Parathyroid adenoma (tissue), 2 donors: ENCODE measurements at regions not wholly inside any gene's neighbourhood (a gene's known extent, or its start where the extent isn't known, plus 50 kb on each side); places are given as distances from the start of the nearest gene placed in this dataset.

ENCODE experiments used
- H2AFZ ChIP-seq: fragments of 300-600 bp; sonication (generic); one replicate; pipeline ENCODE4 v1.7.0; 2017; ENCODE audit warnings: antibody characterized with exemption, mild to moderate bottlenecking
- H3K27ac ChIP-seq: fragments of 300-600 bp; sonication (generic); one replicate; pipeline ENCODE4 v1.7.0; 2017
- H3K27me3 ChIP-seq: fragments of 300-600 bp; sonication (generic); one replicate; pipeline ENCODE4 v1.7.0; 2017; ENCODE audit warnings: low read length; ENCODE audit not compliant: control insufficient read depth, insufficient read depth
- H3K36me3 ChIP-seq: fragments of 300-600 bp; sonication (generic); one replicate; pipeline ENCODE4 v1.7.0; 2017; ENCODE audit warnings: low read length; ENCODE audit not compliant: control insufficient read depth, insufficient read depth
- H3K4me1 ChIP-seq: fragments of 300-600 bp; sonication (generic); one replicate; pipeline ENCODE4 v1.7.0; 2017; ENCODE audit warnings: control low read depth
- H3K4me2 ChIP-seq: fragments of 300-600 bp; sonication (generic); one replicate; pipeline ENCODE4 v1.7.0; 2017; ENCODE audit warnings: low read length
- H3K4me3 ChIP-seq: fragments of 300-600 bp; sonication (generic); one replicate; pipeline ENCODE4 v1.7.0; 2017; ENCODE audit warnings: low read depth, low read length
- H3K79me2 ChIP-seq: fragments of 300-600 bp; sonication (generic); one replicate; pipeline ENCODE4 v1.7.0; 2017; ENCODE audit warnings: control low read depth
- H3K9ac ChIP-seq: fragments of 300-600 bp; sonication (generic); one replicate; pipeline ENCODE4 v1.7.0; 2017; ENCODE audit warnings: mild to moderate bottlenecking
- H3K9me3 ChIP-seq: fragments of 300-600 bp; sonication (generic); one replicate; pipeline ENCODE4 v1.7.0; 2017; ENCODE audit warnings: low read length; ENCODE audit not compliant: control insufficient read depth
- TF ChIP-seq, protein P1 (sequence below): fragments of 300-600 bp; sonication (generic); IDR thresholded peaks from one replicate; pipeline ENCODE4 v1.7.0; 2017; ENCODE audit warnings: antibody characterized with exemption, mild to moderate bottlenecking
- donor health status: primary hyperparathyroidism.

DNA sequence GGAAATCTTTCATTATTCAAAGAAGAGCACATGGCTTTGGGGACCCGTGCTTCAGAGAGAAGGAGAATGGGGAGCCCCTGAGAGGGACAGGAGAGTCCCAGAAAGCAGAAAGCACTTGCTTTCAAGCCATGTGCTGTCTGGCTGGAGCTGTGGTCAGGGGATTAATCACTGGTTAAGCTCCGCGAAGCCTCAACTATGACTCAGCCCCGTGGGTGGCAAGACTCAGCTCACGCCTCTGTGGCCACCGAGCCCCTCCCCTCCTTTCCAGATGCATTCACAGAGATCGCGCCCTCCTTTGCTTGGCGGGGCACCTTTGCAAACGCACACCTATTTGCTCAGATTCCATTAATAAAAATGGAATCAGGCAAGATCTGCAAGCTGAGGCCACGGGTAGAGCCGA, 202.9 kb upstream of the TCERG1L start:
- no peaks in the 10 kb centered on the region for H3K27me3 ChIP-seq
- no peak overlapping the region for H2AFZ ChIP-seq
- no peak overlapping the region for H3K27ac ChIP-seq
- TF ChIP-seq, protein P1, sequence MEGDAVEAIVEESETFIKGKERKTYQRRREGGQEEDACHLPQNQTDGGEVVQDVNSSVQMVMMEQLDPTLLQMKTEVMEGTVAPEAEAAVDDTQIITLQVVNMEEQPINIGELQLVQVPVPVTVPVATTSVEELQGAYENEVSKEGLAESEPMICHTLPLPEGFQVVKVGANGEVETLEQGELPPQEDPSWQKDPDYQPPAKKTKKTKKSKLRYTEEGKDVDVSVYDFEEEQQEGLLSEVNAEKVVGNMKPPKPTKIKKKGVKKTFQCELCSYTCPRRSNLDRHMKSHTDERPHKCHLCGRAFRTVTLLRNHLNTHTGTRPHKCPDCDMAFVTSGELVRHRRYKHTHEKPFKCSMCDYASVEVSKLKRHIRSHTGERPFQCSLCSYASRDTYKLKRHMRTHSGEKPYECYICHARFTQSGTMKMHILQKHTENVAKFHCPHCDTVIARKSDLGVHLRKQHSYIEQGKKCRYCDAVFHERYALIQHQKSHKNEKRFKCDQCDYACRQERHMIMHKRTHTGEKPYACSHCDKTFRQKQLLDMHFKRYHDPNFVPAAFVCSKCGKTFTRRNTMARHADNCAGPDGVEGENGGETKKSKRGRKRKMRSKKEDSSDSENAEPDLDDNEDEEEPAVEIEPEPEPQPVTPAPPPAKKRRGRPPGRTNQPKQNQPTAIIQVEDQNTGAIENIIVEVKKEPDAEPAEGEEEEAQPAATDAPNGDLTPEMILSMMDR: no peak
- H3K79me2 ChIP-seq: no peaks in the 10 kb centered on the region
- H3K4me1 ChIP-seq: no peaks in the 10 kb centered on the region
- no peaks in the 10 kb centered on the region for H3K9me3 ChIP-seq
- H3K4me2 ChIP-seq: no peak overlapping the region
- H3K4me3 ChIP-seq: no peak overlapping the region
- no peak overlapping the region for H3K9ac ChIP-seq
- no peaks in the 10 kb centered on the region for H3K36me3 ChIP-seq

DNA sequence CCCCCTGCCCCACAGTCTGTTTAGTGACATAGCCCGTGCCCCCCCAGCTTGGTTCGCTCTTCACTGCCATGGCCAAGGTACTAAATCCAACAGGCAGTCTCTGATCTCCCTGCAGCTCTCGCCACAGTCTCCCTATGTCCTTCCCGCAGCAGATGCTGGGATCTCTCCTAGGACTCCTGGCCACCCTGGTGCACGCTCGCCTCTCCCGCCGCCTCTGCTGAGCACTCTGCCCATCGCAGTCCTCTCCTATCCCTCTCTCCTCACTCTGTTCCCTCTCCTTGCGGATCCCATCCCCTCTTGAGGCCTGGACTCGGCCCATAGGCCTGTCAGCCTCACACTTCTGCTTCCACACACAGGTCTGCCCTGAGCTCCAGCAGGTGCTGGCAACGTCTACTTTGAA, 204.8 kb upstream of the TCERG1L start:
- no peaks in the 10 kb centered on the region for H3K36me3 ChIP-seq

DNA sequence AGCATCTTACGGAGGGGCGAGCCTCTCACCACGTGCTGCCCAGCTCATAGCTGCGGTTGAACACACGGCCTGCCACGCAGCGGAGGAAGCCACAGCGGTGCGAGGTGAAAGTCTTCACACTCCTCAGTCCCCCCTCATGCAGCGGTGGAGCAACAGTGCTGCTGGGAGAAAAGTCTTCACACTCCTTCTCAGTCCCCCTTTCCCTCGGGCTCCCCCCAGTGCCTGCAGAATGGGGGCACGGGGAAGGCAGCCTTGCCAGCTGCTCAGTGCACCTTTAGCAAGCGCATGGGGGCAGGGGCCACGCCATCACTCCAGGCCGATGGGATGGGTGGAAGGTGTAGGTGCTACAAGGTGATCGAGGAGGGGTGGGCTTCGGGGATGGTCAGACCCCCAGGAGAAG, 206.3 kb upstream of the TCERG1L start:
- TF ChIP-seq, protein P1: no peak
- no peaks in the 10 kb centered on the region for H3K9me3 ChIP-seq
- no peak overlapping the region for H3K9ac ChIP-seq
- H3K4me3 ChIP-seq: no peak overlapping the region
- no peak overlapping the region for H2AFZ ChIP-seq
- no peak overlapping the region for H3K27ac ChIP-seq
- no peaks in the 10 kb centered on the region for H3K79me2 ChIP-seq
- no peaks in the 10 kb centered on the region for H3K4me1 ChIP-seq
- H3K27me3 ChIP-seq: no peaks in the 10 kb centered on the region
- H3K36me3 ChIP-seq: no peaks in the 10 kb centered on the region
- no peak overlapping the region for H3K4me2 ChIP-seq

More for the DNA sequence above, 204.8 kb upstream of the TCERG1L start:
- Histone ChIP-seq H3K27ac (no peak overlapping the region), H3K27me3 (no peaks in the 10 kb centered on the region), H3K9ac (no peak overlapping the region), H3K4me2 (no peak overlapping the region), H3K4me1 (no peaks in the 10 kb centered on the region), H3K4me3 (no peak overlapping the region), H3K79me2 (no peaks in the 10 kb centered on the region), H2AFZ (no peak overlapping the region), H3K9me3 (no peaks in the 10 kb centered on the region)
- TF ChIP-seq, protein P1: no peak

DNA sequence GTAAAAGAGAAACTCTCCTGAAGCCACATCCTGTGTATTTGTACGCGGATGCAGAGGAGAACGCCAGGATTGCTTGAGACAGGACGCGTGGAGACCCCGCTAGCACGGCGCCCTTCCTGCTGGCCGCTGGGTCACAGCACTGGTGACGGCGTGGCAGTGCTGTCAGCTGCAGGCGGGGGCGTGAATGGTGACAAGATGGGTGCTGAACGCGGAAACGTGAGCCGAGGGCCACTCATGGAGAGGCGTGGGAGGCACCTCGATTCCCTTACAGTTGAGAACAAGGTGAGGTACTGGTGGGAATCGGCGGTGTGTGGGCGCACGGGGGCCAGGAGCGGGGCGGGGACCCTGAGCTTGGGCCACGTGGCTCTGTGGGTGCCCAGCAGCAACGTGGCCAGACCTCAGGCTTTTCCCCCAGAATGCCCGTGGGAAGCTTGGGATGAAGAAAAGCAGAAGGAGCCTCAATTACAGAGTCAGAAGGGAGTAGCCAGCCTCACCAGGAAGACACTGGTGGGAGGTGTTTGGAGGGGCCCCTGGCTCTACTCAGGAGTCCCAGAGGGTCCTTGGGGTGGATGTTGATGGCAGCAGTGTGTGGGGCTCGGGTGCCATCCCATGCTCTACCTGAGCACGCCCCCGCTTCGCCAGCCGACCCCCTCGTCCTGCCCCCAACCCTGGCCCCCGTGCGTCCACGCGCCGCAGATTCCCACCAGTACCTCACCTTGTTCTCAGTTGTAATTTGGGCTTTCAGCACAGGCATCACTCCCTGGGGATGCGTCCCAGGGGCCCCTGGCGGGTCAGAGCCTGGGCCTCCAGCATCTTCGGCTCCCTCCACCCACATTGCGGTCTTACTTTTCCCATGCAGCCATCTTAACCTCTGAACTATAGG, 208.4 kb upstream of the TCERG1L start:
- Histone ChIP-seq H3K9ac (no peak overlapping the region), H3K4me3 (no peak overlapping the region), H3K79me2 (no peaks in the 10 kb centered on the region), H3K9me3 (no peaks in the 10 kb centered on the region), H2AFZ (no peak overlapping the region), H3K4me1 (no peaks in the 10 kb centered on the region), H3K27ac (no peak overlapping the region), H3K4me2 (no peak overlapping the region), H3K27me3 (no peaks in the 10 kb centered on the region), H3K36me3 (no peaks in the 10 kb centered on the region)
- TF ChIP-seq, protein P1: no peak
